GM12878 (cell line): ENCODE measurements at regions not wholly inside any gene's neighbourhood (a gene's known extent, or its start where the extent isn't known, plus 50 kb on each side); places are given as distances from the start of the nearest gene placed in this dataset.
A peak's percentile ranks its signal among the peaks of the same experiment; 100 is the strongest.

Source experiments
- ATF2 ChIP-seq: IDR thresholded peaks from 2 replicates; pipeline ENCODE4 v1.6.1; 2012; ENCODE audit warnings: low read length, inconsistent platforms
- EGR1 ChIP-seq, 2 experiments: IDR thresholded peaks; 1 replicate in 1 of 2; 2 replicates in 1 of 2; pipeline ENCODE4 v1.6.1; 2011 to 2012; ENCODE audit warnings: low read depth in 2 of 2, low read length in 2 of 2, borderline replicate concordance in 1 of 2, mild to moderate bottlenecking in 1 of 2, moderate library complexity in 1 of 2
- EZH2 ChIP-seq: IDR thresholded peaks from 2 replicates; pipeline ENCODE4 v1.6.1; 2012; ENCODE audit warnings: low read depth, mild to moderate bottlenecking, control low read depth, inconsistent platforms, low read length, borderline replicate concordance; ENCODE audit not compliant: control insufficient read depth
- GABPA ChIP-seq: IDR thresholded peaks from 2 replicates; pipeline ENCODE4 v1.6.1; 2014; ENCODE audit warnings: antibody characterized with exemption, low read depth, mild to moderate bottlenecking, inconsistent platforms
- JUND ChIP-seq: IDR thresholded peaks from 2 replicates; pipeline ENCODE4 v1.6.1; 2012; ENCODE audit warnings: low read depth, mild to moderate bottlenecking, low read length, improper control_type of control experiment, moderate library complexity
- KLF5 ChIP-seq: fragments of 450-650 bp; IDR thresholded peaks from 2 replicates; pipeline ENCODE4 v1.6.1; 2014; ENCODE audit warnings: mild to moderate bottlenecking; ENCODE audit not compliant: partially characterized antibody
- MYC ChIP-seq: IDR thresholded peaks from 2 replicates; pipeline ENCODE4 v1.6.1; 2011; ENCODE audit warnings: mild to moderate bottlenecking, low read length, moderate library complexity, inconsistent platforms; ENCODE audit not compliant: insufficient read depth, insufficient replicate concordance, insufficient read length, severe bottlenecking
- POLR2A ChIP-seq: IDR thresholded peaks from 2 replicates; pipeline ENCODE4 v1.6.1; 2011; ENCODE audit warnings: low read depth, mild to moderate bottlenecking, low read length
- YY1 ChIP-seq: IDR thresholded peaks from 2 replicates; pipeline ENCODE4 v1.6.1; 2011; ENCODE audit warnings: low read depth, mild to moderate bottlenecking, low read length
- ZBTB33 ChIP-seq: fragments of 450-650 bp; IDR thresholded peaks from 2 replicates; pipeline ENCODE4 v1.6.1; 2017; ENCODE audit warnings: mild to moderate bottlenecking
- ZNF274 ChIP-seq: IDR thresholded peaks from one replicate; pipeline ENCODE4 v1.8.0; 2011; ENCODE audit not compliant: insufficient read length, insufficient read depth
- TF ChIP-seq, protein P1 (sequence below), 3 experiments: IDR thresholded peaks in 2 of 3; conservative IDR thresholded peaks in 1 of 3; 2 replicates each; pipeline ENCODE4 v1.5.1; 2011; ENCODE audit warnings: low read depth in 3 of 3, low read length in 3 of 3, mild to moderate bottlenecking in 3 of 3, control low read depth in 2 of 3, moderate library complexity in 2 of 3, inconsistent platforms in 1 of 3, mixed read lengths in 1 of 3; ENCODE audit not compliant: control insufficient read depth in 2 of 3, insufficient read depth in 1 of 3; ENCODE audit errors: extremely low read depth in 1 of 3
- TF ChIP-seq, protein P2 (sequence below): fragments of 450-650 bp; IDR thresholded peaks from 2 replicates; pipeline ENCODE4 v1.6.1; 2017; ENCODE audit warnings: antibody characterized with exemption, mild to moderate bottlenecking, moderate library complexity
- TF ChIP-seq, protein P3 (sequence below): IDR thresholded peaks from 2 replicates; pipeline ENCODE4 v1.6.1; 2012; ENCODE audit warnings: low read depth, low read length, improper control_type of control experiment

DNA sequence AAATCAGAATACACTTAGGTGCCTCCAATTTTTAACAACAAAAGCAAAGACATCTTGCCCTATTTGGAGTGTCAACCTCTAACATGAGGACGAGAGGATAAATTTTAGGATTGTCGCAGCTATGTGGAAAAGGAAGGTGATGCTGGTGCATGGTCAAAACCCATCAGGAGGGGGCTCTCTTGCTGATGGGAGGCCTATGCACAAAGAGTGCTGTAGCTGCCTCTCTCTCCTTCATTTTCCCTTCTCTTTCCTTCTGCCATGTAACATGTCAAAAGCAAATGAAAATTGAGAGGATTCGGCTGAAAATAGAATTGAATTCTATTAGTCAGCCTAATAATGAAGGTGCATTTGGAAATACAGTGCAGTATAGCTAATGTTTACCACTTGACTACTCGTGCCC lies 578.7 kb upstream of the ZNF462 start:
- no peak for TF ChIP-seq POLR2A
- TF ChIP-seq, protein P1, sequence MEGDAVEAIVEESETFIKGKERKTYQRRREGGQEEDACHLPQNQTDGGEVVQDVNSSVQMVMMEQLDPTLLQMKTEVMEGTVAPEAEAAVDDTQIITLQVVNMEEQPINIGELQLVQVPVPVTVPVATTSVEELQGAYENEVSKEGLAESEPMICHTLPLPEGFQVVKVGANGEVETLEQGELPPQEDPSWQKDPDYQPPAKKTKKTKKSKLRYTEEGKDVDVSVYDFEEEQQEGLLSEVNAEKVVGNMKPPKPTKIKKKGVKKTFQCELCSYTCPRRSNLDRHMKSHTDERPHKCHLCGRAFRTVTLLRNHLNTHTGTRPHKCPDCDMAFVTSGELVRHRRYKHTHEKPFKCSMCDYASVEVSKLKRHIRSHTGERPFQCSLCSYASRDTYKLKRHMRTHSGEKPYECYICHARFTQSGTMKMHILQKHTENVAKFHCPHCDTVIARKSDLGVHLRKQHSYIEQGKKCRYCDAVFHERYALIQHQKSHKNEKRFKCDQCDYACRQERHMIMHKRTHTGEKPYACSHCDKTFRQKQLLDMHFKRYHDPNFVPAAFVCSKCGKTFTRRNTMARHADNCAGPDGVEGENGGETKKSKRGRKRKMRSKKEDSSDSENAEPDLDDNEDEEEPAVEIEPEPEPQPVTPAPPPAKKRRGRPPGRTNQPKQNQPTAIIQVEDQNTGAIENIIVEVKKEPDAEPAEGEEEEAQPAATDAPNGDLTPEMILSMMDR (IDR thresholded peaks at IDR 0.05 in 2 of 3, conservative IDR thresholded peaks at IDR 0.05 in 1 of 3; ENCODE audit: control insufficient read depth in 2 of 3, extremely low read depth in 1 of 3, insufficient read depth in 1 of 3, low read depth in 3 of 3, low read length in 3 of 3) = peak in 1 of 3 experiments; percentile 37; a peak in 1 of 6 replicates
- TF ChIP-seq, protein P2, sequence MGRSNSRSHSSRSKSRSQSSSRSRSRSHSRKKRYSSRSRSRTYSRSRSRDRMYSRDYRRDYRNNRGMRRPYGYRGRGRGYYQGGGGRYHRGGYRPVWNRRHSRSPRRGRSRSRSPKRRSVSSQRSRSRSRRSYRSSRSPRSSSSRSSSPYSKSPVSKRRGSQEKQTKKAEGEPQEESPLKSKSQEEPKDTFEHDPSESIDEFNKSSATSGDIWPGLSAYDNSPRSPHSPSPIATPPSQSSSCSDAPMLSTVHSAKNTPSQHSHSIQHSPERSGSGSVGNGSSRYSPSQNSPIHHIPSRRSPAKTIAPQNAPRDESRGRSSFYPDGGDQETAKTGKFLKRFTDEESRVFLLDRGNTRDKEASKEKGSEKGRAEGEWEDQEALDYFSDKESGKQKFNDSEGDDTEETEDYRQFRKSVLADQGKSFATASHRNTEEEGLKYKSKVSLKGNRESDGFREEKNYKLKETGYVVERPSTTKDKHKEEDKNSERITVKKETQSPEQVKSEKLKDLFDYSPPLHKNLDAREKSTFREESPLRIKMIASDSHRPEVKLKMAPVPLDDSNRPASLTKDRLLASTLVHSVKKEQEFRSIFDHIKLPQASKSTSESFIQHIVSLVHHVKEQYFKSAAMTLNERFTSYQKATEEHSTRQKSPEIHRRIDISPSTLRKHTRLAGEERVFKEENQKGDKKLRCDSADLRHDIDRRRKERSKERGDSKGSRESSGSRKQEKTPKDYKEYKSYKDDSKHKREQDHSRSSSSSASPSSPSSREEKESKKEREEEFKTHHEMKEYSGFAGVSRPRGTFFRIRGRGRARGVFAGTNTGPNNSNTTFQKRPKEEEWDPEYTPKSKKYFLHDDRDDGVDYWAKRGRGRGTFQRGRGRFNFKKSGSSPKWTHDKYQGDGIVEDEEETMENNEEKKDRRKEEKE = no peak
- no peak for TF ChIP-seq YY1
- TF ChIP-seq KLF5 = no peak
- TF ChIP-seq ZNF274 = no peak
- TF ChIP-seq ATF2 = no peak
- no peak for TF ChIP-seq EGR1 (IDR thresholded peaks at IDR 0.05; ENCODE audit: borderline replicate concordance in 1 of 2, low read depth in 2 of 2, low read length in 2 of 2)
- TF ChIP-seq JUND = no peak
- no peak for TF ChIP-seq GABPA
- TF ChIP-seq ZBTB33 = no peak
- no peak for TF ChIP-seq EZH2
- no peak for TF ChIP-seq MYC
- TF ChIP-seq, protein P3, sequence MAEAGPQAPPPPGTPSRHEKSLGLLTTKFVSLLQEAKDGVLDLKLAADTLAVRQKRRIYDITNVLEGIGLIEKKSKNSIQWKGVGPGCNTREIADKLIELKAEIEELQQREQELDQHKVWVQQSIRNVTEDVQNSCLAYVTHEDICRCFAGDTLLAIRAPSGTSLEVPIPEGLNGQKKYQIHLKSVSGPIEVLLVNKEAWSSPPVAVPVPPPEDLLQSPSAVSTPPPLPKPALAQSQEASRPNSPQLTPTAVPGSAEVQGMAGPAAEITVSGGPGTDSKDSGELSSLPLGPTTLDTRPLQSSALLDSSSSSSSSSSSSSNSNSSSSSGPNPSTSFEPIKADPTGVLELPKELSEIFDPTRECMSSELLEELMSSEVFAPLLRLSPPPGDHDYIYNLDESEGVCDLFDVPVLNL = no peak
